ENCODE measurements at regions not wholly inside any gene's neighbourhood (a gene's known extent, or its start where the extent isn't known, plus 50 kb on each side); places are given as distances from the start of the nearest gene placed in this dataset.

DNA sequence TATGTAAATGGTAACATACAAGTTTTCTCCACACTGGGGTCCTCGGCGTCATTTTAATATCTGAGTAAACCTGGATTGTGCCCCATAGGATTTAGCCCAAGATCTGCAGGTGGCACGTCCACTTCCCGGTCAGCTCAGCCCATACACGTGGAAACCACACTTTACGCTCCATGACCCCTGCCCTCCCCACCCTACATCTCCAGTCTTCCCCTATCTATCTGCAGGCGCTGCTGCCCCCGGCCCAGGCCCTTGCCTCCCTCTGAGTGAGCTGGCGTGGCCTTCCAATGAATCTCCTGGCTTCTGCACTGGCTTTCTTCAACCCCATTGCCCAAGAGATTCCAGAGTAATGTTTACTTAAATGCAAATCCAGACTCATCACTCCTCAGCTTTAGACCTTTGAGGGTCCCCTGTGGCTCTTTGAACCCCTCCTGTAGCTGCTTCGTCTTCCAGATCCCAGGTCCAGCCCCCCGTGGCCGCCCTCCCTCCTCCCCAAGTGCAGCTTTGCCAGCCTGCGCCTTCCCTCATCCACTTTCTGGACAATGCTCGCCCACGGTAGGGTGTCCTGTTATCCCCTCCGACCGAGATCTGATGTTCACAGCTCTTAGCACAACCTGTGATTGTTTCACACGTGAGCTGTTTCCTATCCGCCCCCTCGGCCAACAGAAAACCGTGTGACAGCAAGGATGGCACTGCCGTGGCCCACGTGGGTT, 421.4 kb upstream of the SALL3 start:
- DNase-seq: no peak

DNA sequence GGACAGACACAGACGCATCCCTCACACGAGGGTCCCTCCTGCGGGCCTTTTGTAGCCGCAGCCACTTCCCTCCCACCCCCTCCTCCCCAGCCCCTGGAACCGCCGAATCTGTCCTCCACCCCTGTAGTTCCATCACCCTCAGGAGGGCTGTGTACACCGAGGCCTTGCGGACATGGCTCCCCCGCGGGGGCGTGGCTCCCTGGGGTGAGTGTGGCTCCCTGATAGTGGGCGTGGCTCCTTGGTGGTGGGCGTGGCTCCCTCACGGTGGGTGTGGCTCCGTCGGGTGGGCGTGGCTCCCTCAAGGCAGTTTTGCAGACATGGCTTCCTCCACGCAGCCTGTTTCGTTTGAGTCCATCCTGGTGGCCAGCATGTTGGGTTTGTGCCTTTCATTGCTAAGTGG, 420.7 kb upstream of the SALL3 start:
- DNase-seq: no peak

DNA sequence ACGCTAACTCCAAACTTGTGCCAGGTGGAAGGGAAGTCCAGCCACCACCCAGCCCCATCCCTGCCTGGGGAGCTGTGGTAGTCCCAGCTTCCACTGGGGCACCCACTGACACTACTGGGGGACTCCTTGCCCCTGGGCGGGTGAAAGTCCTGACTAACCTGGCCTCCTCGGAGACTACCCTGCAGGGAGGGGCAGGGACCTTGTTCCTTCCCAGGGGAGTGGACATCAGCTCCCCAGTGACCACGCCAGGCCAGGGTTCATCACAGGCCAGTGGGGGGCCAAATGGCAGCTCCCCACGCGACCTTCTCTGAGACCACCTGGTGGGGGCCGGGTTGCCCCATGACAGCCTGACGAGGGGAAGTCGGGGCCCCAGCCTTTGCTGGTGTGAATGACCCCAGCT, 420.0 kb upstream of the SALL3 start:
- DNase-seq: no peak

DNA sequence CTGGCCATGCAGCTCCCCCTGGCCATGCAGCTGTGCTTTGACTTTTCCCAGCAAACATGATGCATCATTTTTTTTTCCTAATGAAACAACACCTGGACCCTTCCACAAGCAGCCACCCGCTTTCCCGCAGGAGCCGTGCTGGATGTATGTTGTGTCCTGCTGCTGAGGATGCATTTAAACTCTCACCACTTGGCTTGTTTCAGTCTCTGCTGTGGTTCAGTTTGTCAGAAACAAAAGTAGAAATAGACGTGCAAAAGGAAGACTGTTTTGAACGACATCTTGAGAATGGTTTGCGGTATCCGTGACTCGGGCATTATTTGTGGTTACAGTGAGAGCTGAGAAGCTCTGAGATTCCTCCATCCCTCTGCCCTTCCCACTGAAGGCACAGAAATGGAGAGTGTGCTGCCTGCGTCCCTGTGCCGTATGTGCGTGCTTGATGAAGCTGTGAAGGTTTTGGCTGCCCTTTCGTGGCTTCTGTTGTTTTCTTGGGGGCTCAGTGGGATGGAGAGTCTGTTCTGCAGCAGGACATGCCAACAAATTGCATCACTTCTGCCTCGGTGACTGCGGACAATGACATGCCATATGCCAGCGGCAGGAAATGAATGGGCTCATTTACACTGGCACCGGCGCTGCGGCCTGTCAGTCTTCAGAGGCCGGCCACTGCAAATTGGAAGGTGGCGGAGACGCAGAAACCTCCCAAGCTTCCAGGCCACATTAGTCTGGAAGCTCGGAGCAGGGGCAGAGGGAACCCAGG, 417.7 kb upstream of the SALL3 start:
- DNase-seq: peak in 1 of 2 donors; percentile 55

DNA sequence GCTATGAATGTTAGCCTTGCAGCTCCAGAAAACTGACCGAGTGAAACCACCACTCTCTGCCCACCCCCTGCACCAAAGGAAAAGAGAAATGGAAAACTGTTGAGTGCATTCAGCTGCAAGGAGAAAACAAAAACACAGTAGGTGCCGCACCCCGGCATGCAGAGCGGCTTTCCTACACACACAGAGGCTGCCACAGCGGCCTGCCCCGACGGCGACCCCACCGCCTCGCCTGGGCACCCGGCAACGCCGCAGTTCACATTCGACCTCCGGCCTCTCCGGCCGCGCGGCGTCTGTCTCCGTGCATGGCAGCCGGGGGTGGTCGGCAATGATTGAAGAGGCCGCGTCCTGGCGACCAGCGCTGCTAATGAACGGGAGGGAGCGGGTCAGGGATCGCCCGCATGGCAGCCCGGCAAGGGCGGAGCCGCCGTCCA, 417.1 kb upstream of the SALL3 start:
- no peak for DNase-seq

DNA sequence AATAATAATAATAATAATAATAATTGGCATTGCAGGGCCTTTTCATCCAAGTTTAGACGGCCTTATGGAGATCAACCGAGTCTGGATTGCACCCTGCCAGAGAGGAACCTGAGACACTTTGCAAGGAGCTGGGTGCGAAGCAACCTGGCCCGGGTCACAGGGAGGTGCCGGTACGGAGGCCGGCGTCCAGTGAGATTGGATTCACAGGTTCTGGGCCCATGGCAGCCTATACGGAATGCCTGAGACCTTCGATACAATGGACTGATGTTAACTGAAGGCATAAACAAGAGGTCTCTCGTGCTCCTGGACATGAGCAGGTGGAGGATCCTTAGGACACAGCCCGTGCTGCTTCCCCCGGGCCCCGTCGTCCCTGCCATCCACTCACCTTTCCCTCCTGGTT, 416.5 kb upstream of the SALL3 start:
- DNase-seq: no peak

DNA sequence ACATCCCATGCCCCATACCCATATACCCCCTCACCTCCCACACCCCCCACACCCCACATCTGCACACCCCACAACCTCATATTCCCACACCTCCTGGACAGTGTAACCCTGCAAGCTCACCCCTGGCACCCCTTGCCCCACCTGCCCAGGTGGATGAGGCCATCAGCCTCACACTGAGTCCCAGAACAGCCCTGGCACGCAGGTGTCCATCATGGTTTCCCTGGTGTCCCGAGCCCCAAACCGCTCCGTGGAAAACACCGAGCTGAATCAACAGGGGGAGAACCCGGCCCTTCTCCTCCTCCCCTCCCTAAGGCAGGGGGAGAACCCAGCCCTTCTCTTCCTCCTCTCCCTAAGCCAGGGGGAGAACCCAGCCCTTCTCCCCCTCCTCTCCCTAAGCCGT, 415.6 kb upstream of the SALL3 start:
- DNase-seq: no peak

DNA sequence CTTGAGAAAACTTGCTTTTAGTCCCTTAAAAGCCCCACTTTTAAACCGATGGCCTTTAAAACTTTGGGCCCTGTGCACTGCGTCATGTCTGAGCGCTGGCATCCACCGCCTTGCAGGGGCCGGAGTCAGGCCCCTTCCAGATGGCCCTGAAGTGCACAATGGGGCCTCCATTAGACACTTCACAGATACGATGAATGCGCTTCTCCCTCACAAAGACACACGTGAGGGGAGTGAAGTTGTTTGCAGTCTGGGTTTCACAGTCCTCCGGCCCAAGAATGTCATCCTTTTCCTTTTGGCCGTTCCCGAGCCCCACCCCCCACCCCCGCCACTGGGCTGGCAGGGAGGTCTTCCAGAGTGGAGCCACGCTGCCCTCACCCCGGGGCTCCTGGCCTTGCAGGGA, 415.1 kb upstream of the SALL3 start:
- DNase-seq: no peak

DNA sequence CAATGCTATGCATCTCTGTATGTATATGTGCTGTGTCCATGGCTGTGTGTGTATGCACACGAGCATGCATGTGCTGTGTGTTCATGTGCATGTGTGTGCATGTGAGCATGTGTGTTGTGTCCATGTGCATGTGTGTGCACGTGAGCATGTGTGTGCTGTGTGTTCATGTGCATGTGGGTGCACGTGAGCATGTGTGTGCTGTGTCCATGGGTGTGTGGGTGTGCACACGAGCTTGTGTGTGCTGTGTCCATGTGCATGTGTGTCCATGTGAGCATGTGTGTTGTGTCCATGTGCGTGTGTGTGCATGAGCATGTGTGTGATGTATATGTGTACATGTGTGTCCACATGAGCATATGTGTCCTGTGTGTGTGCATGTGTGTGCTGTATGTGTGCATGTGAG, 414.4 kb upstream of the SALL3 start:
- no peak for DNase-seq

DNA sequence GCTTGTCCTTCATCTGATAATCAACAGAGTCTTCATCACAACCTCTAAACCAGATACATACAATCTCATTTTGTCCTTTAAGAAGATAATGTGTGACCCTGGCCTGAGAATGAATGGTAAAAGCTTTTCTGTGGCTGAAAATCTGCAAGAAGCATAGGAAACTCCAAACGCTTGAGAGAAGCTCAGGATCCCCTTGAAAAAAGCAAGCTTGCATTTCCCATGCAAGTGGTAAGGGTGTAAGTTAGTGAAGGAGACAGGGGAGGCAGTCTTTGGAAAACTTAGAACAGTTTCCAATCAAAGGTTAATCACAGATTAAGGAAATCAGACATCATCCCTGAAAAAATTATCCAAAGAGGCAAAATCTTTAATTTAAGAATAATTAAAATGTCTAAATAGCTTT, 413.6 kb upstream of the SALL3 start:
- no peak for DNase-seq

DNA sequence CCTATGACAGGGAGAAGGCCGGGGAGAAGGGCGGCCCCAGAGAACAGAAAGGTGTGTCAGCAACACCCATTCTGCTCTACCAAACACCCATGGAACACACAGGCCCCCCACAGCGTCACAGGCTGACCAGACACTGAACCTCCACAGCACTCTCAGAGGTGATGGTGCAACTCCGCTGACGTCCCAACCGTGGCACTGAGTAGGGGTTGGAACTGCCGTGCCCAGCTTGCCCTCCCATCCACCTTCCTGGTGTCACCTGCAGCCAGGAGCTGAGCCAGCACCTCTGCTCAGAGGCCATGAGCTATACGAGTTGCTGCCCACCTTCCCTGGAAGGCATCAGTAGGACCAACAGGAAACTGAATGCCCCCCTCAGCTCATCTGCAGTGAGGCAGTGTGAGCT, 412.9 kb upstream of the SALL3 start:
- DNase-seq: no peak

DNA sequence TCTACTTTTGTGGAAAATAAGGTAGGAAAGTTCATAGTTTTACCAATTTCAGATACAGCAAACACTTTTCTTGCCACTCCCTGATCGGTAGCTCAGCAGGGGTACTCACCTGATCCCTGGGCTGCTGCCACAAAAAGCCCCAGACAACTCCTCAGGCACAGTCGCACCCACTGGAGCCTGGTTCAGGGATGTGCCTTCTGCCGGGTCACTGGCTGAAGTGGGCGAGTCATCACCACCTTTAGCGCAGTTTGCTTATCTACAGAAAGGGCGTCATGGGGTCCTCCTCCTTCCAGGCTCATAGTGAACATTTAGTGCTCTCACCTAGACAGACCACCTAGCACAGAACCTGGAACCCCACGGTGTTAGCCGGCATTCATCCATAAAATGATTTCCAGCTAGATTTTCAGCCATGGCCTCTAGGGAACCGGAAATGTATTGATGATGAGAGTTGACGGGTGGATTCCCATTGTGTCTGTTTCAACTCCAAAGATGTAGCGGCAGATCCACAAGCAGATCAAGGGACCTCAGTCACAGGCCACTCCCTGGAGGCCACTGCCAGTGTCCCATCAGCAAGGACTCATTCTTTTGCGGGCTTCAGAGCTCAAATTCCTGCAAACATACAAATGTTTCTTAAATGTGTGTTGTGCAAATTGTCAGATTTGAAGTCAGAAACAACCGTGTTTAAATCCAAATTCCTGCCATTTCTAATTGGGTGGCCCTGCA, 408.4 kb upstream of the SALL3 start:
- no peak for DNase-seq

DNA sequence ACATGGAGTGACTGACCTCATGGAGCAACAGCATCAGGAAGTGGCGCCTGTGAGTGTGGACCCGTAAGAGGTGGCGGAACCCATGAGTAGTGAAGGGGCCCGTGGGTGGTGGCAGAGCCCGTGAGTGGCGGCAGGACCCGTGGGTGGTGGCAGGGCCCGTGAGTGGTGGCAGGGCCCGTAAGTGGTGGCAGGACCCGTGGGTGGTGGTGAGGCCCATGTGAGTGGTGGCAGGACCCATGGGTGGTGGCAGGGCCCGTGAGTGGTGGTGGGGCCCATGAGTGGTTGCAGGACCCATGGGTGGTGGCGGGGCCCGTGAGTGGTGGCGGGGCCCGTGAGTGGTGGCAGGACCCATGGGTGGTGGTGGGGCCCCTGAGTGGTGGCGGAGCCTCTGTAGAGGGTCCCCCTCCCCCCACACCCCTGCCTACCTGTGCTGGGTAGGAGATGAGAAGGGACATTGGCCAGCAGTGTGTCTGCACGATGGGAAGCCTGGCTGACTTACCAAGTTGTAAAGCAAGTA, 407.7 kb upstream of the SALL3 start:
- DNase-seq: no peak

DNA sequence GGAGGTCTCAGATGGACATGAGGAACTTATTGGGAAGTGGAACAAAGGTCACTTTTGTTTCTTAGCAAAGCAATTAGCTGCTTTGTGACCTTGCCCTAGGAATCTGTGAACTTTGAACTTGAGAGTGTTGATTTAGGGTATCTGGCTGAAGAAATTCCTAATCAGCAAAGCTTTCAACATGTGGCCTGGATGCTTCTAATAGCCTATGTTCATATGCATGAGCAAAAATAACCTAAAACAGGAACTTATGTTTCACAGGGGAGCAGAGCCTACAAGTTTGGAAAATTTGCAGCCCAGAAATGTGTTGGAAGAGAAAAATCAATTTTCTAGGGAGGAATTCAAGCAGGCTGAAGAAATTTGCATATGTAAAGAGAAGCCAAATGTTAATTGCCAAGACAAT, 405.8 kb upstream of the SALL3 start:
- no peak for DNase-seq

DNA sequence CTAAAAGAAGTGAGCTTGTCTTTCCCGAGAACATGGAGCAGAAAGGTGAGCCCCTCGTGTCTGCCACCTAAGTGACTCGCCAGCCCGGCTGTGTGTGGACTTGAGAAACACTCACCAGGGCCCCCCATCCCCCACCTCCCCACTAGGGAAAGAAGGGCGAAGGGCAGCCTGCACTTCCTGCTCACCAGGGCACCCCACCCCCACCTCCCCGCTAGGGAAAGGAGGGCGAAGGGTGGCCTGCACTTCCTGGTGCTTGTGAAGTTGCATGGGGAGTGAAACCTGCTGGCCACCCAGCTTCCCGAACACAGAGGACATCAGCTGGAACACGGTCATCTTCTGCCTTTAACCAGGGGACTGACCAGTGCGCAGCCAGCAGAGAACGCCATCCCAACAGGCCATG, 402.7 kb upstream of the SALL3 start:
- DNase-seq: no peak

DNA sequence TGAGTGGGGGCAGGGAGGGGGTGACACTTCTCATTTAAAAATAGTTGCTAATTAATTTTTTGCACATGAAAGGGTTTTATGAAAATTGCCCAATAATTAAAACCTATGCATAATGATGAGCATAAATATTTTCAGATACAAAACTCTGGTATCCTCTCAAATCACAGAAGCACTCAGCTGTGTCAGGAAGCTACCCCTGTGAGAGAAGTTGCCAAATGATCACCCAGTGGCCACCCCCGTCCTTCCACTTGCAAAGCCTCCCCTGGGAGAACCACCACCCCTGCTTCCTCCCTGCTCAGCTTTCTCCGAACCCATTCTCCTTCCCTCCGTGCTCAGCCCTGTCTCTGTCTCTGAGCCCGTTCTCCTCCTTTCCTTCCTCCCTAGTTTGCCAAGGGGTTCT, 400.2 kb upstream of the SALL3 start:
- DNase-seq: no peak

DNA sequence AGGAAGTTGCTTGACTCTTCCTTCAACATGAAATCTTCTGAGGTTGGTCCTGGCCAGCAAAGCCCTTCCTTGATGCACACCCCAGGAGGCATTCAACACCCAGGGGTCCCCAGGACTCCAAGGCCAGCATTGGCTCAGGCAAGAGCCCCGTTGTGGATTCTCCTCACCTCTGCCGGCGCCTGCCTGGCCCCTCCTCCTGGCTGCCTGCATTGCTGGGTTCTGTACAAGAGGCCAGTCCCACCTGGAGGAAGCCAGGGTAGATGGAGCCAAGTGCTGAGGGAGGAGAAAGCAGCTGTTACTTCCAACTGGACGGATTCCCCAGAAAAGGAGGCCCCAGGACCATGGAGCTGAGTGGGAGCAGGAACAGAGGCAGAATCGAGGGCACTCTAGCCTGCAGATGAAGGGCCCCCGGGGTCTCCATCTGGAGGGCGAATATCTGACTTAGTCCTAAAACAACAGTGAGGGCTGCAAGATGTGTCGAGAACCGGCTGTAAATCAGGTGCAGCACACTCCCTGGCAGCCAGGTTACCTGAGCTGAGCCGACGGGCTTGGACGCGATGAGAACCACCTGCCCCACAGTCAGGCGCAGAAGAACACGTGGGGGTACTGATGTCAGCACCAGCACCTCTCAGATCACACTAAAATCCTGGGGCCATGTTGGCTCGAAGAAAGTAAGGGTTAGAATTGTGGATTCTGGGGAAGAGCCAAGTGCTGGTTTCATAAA, 399.6 kb upstream of the SALL3 start:
- DNase-seq: no peak

DNA sequence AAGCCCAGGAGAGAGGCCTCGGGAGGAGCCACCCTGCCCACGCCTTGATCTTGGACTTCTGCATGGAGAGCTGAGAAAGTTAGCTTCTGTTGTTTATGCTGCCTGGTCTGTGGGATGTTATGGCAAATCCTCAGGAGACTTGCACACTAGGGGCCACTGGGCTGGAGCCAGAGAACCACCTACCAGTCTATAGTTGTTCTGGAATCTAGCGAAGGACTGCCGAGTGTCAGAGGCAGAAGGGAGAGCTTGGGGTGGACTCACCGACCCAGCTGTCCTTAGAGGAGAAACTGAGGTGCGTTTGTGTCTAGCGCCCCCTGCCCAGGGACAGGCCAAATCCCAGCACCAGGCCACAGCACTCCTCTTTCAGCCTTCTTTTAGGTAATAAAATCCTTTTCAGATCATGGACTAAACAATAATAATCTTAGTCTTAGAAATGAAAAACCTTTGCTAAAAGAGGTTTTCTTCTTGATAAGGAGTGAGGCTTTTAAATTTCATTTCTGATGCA, 398.7 kb upstream of the SALL3 start:
- no peak for DNase-seq

DNA sequence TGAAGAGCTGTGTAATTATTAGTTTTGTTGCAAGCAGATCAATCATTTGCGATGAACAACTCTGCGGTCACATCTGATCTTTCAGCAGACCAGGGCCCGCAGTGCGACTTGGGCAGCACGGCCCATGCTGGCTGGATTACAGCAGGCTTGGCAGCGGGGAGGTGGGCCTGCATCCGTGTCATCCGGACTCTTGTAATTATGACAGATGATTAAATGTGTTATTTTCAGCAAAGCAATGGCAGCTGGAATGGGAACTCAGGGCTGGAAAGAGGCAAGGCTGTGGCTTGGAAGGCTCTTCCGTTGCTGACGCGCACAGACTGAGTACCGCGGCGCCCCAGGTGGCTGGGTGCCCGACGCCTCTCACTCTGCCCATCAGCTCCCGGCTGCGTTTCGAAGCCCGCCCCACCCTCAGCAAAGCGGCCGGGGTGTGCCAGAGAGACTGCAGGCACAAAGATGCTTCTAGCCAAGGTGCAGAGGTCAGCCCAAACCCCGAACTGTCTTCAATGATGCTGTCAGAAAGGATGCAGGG, 397.4 kb upstream of the SALL3 start:
- no peak for DNase-seq

DNA sequence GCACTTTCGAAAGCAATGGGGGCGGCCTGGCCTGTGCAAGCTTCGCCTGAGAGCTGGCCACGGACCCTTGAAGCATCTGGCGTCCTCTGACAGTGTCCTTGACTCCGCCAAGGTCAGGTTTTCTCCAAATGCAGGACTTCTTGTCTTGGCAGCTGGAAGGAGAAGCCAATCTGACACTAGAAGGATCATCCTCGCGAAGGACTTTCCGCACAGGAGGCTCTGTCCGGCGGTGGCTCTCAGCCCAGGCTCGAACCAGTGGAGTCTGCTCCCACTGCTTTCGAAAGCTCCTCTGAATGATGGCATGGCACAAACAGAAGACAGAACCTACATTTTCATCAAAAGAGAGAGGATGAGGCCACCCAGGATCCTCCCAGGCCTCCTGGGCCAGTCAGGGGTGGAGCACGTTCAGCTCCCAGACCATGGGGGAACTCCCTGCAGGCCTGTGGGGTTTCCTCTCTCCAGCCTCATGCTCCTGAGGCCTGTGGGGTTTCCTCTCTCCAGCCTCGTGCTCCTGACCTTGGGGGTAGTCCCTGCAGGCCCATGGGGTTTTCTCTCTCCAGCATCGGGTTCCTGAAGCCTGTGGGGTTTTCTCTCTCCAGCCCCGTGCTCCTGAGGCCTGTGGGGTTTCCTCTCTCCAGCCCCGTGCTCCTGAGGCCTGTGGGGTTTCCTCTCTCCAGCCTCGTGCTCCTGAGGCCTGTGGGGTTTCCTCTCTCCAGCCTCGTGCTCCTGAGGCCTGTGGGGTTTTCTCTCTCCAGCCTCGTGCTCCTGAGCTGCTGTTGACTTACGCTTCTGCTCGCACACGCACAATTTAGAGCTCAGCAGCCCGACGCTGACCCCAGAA, 396.5 kb upstream of the SALL3 start:
- DNase-seq: no peak

DNA sequence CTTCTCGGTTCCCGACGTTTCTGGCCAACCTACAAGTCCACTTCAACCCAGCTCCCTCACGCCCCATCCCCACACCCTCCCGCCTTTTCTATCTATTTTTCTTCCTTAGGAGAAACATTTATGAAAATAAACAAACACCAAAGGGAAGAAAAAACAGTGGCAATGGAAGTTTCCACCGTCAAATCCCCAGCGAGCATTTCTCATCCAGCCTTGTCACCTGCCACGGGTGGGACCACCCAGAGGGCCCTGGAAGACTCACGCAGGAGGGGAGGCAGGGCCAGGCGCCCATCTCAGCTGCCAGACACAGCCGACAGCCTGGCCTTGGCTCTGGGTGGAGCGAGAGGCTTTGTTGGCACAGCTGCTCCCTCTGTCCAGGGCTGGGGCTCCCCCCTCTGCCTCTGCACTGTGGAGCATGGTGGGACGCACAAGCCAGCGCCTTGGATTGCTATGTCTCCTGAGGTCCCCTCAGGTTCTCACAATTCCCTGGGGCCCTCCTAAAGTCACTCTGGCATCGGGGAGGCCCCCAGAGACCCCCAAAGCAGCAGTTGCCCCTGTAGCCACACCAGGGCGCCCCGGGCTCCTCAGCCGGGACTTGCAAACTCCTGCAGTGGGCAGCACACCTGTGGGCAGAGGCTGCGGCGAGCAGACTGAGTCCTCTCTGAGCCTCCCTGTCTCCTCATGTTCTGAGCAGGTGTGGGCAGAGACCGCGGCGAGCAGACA, 395.7 kb upstream of the SALL3 start:
- no peak for DNase-seq

Measured in hippocampal formation (tissue), 2 donors.